Naive thymus-derived CD8-positive, alpha-beta T cell (primary cell): ENCODE measurements at regions not wholly inside any gene's neighbourhood (a gene's known extent, or its start where the extent isn't known, plus 50 kb on each side); places are given as distances from the start of the nearest gene placed in this dataset.

ENCODE experiments used
- ATAC-seq, 2 donors: fragments of 150-1000 bp; cut with Tn5 transposase in 1 of 2; sonication (Bioruptor Pico), chemical (Tn5 transposase) in 1 of 2; 1 replicate in 1 of 2; 2 replicates in 1 of 2; pipeline ENCODE4 v1.10.0; 2021; ENCODE audit warnings: mild to moderate bottlenecking in 2 of 2, moderate library complexity in 2 of 2
- POLR2A ChIA-PET: fragments of 350-600 bp; sonication (Branson Sonifier 250); formaldehyde crosslinking; loops from one replicate; lab custom pipeline; 2021; ENCODE audit warnings: antibody characterized with exemption; lab: Charles Lee
- DNase-seq, 10 donors: peaks; one replicate each; pipeline versions ENCODE4 v3.0.0 to v3.0.0-alpha.2; 2020 to 2022
- H3K27ac Mint-ChIP-seq, 10 donors: one replicate each; pipeline ENCODE4 v1.8.0; 2020 to 2022; ENCODE audit warnings: mild to moderate bottlenecking in 10 of 10, mixed read lengths in 10 of 10, moderate library complexity in 4 of 10, inconsistent platforms in 1 of 10
- H3K27me3 Mint-ChIP-seq, 5 donors: one replicate each; pipeline ENCODE4 v1.8.0; 2021 to 2022; ENCODE audit warnings: mixed read lengths in 5 of 5
- H3K36me3 Mint-ChIP-seq, 3 donors: one replicate each; pipeline ENCODE4 v1.8.0; 2020 to 2022; ENCODE audit warnings: mixed read lengths in 3 of 3, mild to moderate bottlenecking in 2 of 3, inconsistent platforms in 1 of 3
- H3K4me1 Mint-ChIP-seq, 4 donors: one replicate each; pipeline ENCODE4 v1.8.0; 2021 to 2022; ENCODE audit warnings: mixed read lengths in 4 of 4
- H3K4me3 Mint-ChIP-seq, 10 donors: one replicate each; pipeline ENCODE4 v1.8.0; 2020 to 2022; ENCODE audit warnings: mild to moderate bottlenecking in 10 of 10, mixed read lengths in 10 of 10, moderate library complexity in 6 of 10, inconsistent platforms in 1 of 10
- H3K9me3 Mint-ChIP-seq, 9 donors: one replicate each; pipeline ENCODE4 v1.8.0; 2020 to 2022; ENCODE audit warnings: mixed read lengths in 9 of 9, mild to moderate bottlenecking in 3 of 9, inconsistent platforms in 1 of 9, moderate library complexity in 1 of 9

DNA sequence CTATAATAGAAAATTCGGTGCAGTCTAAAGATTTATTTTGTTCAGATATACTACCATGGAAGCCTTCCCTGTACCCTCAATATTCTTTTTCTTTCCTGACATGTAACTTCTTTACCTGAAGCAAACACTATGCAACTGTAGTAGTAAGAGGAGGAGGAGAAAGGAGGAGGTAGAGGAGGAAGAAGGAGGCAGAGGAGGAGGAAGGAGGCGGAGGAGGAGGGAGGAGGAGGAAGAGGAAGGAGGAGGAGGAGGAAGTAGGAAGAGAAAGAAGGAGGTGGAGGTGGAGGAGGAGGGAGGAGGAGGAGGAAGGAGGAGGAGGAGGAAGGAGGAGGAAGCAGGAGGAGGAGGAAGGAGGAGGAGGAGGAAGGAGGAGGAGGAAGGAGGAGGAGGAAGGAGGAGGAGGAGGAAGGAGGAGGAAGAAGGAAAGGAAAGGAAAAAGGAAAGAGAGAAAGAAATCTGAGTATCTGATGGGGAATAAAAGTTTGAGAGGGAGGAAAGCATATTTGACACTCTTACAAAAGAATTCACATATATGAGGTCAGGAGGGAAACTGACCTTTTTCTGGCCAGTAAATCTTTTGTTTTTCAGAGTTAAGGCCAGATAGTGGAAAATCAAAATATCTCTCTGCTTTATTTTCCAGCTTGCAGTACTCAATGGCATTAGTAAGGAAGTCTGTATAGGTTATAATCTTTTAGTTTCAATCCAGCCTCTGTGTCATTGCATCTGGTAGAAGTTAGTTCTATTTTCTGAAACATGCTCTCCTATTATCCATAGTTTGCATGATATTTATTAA is 114.5 kb upstream of the LPAR1 start:
- DNase-seq = no peak
- no peaks in the 10 kb centered on the region for H3K9me3 Mint-ChIP-seq
- no peaks in the 10 kb centered on the region for H3K36me3 Mint-ChIP-seq
- no peak for ATAC-seq
- peaks cover 0 to 5% (median 0%) of the 10 kb centered on the region in 5 donors for H3K27me3 Mint-ChIP-seq
- H3K27ac Mint-ChIP-seq = no peak overlapping the region
- POLR2A ChIA-PET = no interaction called here
- no peaks in the 10 kb centered on the region for H3K4me1 Mint-ChIP-seq
- H3K4me3 Mint-ChIP-seq = no peak overlapping the region

- Mint-ChIP-seq H3K4me1 (no peaks in the 10 kb centered on the region), H3K27me3 (peaks cover 0 to 5% (median 0%) of the 10 kb centered on the region in 5 donors), H3K36me3 (no peaks in the 10 kb centered on the region), H3K9me3 (no peaks in the 10 kb centered on the region), H3K27ac (no peak overlapping the region), H3K4me3 (no peak overlapping the region)
- DNase-seq = no peak
- POLR2A ChIA-PET = no interaction called here
- ATAC-seq = no peak
Observed at GRCh38 chr9:111151537-111151936, 113.3 kb upstream of the LPAR1 start.

GRCh38 chr9:111150181-111150580 is 111.9 kb upstream of the LPAR1 start:
- Mint-ChIP-seq H3K27me3 (peaks cover 0 to 5% (median 0%) of the 10 kb centered on the region in 5 donors), H3K36me3 (no peaks in the 10 kb centered on the region), H3K9me3 (no peaks in the 10 kb centered on the region), H3K27ac (no peak overlapping the region), H3K4me3 (no peak overlapping the region), H3K4me1 (no peaks in the 10 kb centered on the region)
- POLR2A ChIA-PET = no interaction called here
- ATAC-seq = no peak
- DNase-seq = no peak

GRCh38 chr9:111149018-111149759 is 110.9 kb upstream of the LPAR1 start:
- Mint-ChIP-seq H3K9me3 (no peaks in the 10 kb centered on the region), H3K27me3 (peaks cover 0 to 10% (median 0%) of the 10 kb centered on the region in 5 donors), H3K36me3 (no peaks in the 10 kb centered on the region), H3K4me1 (no peaks in the 10 kb centered on the region), H3K4me3 (no peak overlapping the region), H3K27ac (no peak overlapping the region)
- DNase-seq (no peak), ATAC-seq (no peak)
- POLR2A ChIA-PET = no interaction called here

DNA sequence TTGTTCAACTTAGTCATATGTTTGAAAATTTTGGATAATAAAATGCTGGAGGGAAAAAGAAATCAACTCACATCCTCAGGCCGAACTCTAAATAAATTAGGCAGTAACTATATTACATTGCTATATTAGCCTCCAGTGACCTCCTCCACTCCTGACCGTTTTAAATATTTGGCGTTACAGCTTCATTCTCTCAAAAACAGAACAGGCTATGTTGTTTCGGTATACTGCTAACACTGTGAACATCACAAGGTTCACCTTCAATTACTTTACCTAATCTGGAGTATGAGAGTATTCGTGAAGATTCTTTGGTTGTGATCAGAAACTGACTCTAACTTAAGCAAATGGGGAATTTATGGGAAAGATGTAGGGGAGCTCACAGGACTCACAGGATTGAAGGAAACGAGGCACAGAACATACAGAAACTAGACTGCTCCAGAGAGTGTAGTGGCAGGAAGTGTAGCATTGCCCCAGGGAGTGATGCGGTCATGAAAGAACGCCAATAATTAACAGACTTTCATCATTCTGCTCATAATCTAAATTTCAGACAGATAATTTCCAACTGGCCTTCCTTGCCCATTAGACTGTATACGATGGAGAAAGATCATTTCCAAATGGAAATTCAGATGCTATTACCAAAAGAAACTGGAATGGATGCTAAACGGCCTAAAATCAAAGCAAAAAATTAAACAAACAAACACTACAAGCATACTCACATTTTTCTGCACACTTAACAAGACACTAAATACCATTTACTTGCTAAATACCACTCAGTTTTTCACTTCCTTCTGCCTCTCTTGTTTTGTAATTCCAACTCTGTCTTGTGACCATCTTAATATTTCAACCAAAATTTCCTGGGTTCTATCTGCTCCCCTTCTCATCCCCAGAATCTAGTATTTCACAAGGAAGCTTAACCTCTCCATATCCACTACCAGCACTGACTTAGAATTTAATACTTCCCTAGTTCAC is 110.1 kb upstream of the LPAR1 start:
- H3K36me3 Mint-ChIP-seq = no peaks in the 10 kb centered on the region
- DNase-seq (no peak), ATAC-seq (no peak)
- no peaks in the 10 kb centered on the region for H3K4me1 Mint-ChIP-seq
- POLR2A ChIA-PET = no interaction called here
- H3K4me3 Mint-ChIP-seq = no peak overlapping the region
- H3K27me3 Mint-ChIP-seq = peaks cover 0 to 11% (median 0%) of the 10 kb centered on the region in 5 donors
- no peak overlapping the region for H3K27ac Mint-ChIP-seq
- no peaks in the 10 kb centered on the region for H3K9me3 Mint-ChIP-seq

DNA sequence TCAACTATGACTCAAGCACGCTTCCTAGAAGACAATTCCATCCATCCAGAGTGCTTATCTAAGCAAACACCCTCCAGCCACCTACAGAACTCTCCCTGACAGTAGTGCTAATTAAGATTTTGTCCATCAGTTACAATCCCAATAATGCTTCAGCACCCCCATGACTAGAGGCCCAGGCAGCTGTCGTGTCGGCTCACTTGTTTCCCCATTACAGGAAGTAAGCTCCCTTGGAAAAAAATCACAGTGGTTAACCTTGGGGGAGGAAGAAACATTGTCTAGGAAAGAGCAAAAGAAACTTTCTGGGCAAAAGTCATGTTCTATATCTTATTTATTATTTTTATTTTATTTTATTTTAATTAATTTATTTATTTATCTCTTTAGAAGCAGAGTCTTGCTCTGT is 108.8 kb upstream of the LPAR1 start:
- Mint-ChIP-seq H3K4me3 (no peak overlapping the region), H3K36me3 (no peaks in the 10 kb centered on the region), H3K4me1 (no peaks in the 10 kb centered on the region), H3K27ac (peak overlapping the region in 1 of 10 donors; percentile 17), H3K9me3 (no peaks in the 10 kb centered on the region), H3K27me3 (peaks cover 0 to 11% (median 0%) of the 10 kb centered on the region in 5 donors)
- POLR2A ChIA-PET = no interaction called here
- DNase-seq = no peak
- ATAC-seq = no peak

DNA sequence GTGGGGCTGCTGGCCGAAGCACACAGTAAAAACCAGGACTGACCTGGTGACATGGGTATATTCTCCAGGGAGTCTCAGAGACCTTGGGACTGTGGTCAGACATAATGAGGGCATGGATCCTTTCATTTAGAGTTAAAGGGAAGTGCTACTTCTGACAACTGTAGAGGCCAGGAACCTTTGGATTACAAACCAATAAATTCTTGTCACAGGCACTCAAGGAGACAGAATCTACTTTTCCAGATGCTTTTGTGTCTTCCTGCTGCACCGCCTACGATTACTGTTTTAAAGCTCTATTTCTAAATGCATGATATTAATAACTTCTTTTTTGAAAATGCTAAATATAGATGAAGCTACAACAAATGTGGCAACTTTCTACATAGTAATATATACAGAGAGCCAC is 106.5 kb upstream of the LPAR1 start:
- Mint-ChIP-seq H3K36me3 (no peaks in the 10 kb centered on the region), H3K4me1 (no peaks in the 10 kb centered on the region), H3K9me3 (no peaks in the 10 kb centered on the region), H3K4me3 (no peak overlapping the region), H3K27ac (no peak overlapping the region), H3K27me3 (peaks cover 0 to 11% (median 0%) of the 10 kb centered on the region in 5 donors)
- ATAC-seq = no peak
- POLR2A ChIA-PET = no interaction called here
- DNase-seq = no peak

DNA sequence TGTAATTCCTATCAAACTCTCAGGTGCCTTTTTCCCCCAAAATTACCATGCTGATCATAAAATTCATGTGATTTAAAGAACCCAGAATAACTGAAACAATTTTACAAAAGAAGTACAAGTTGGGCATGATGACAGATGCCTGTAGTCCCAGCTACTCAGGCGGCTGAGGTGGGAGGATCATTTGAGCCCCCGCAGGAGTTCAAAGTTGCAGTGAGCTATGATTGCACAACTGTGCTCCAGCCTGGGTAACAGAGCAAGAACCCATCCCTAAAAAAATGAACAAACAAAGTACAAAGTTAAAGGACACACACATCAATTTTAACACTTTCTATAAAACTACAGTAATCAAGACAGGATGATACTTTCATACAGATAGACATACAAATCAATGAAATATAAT is 97.9 kb upstream of the LPAR1 start:
- Mint-ChIP-seq H3K27ac (no peak overlapping the region), H3K36me3 (peaks cover 0 to 15% (median 0%) of the 10 kb centered on the region in 3 donors), H3K27me3 (peaks cover 0 to 3% (median 0%) of the 10 kb centered on the region in 5 donors), H3K4me1 (no peaks in the 10 kb centered on the region), H3K4me3 (no peak overlapping the region), H3K9me3 (peaks cover 7 to 32% (median 18%) of the 10 kb centered on the region in 9 donors)
- no peak for DNase-seq
- ATAC-seq = no peak
- POLR2A ChIA-PET = no interaction called here

DNA sequence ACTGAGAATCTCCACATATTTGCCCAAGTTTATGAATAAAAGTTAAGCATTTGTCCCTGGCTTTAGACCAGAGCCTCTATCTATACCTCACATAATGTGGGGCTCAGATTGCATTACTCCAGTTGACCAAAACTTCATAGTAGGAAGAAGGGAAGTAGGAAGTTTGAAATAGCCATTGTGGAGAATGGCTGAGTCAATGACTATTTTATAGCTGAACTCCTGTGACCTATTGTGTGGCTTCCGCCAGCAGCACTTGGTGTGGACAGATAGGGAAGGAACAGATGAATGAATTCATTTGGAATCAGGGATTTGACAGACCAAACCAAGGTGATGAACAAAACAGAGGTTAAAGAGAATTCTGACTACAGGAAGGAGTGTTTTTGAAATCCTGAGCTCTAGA is 92.9 kb upstream of the LPAR1 start:
- Mint-ChIP-seq H3K4me1 (no peaks in the 10 kb centered on the region), H3K27me3 (peaks cover 0 to 15% (median 2%) of the 10 kb centered on the region in 5 donors), H3K27ac (no peak overlapping the region), H3K4me3 (no peak overlapping the region), H3K36me3 (peaks cover 0 to 22% (median 0%) of the 10 kb centered on the region in 3 donors), H3K9me3 (peaks cover 9 to 32% (median 20%) of the 10 kb centered on the region in 9 donors)
- POLR2A ChIA-PET = no interaction called here
- ATAC-seq (no peak), DNase-seq (no peak)

DNA sequence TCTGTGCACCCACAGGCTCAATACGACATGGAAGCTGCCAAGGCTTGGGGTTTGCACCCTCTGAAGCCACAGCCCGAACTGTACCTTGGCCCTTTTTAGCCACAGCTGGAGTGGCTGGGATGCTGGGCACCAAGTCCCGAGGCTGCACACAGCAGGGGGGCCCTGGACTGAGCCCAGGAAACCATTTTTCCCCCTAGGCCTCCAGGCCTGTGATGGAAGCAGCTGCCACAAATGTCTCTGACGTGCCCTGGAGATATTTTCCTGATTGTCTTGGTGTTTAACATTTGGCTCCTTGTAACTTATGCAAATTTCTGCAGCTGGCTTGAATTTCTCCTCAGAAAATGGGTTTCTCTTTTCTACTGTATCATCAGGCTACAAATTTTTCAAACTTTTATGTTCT is 82.3 kb upstream of the LPAR1 start:
- peaks cover 0 to 7% (median 0%) of the 10 kb centered on the region in 5 donors for H3K27me3 Mint-ChIP-seq
- peaks cover 0 to 18% (median 9%) of the 10 kb centered on the region in 9 donors for H3K9me3 Mint-ChIP-seq
- no peak overlapping the region for H3K27ac Mint-ChIP-seq
- H3K36me3 Mint-ChIP-seq = no peaks in the 10 kb centered on the region
- DNase-seq (no peak), ATAC-seq (no peak)
- no peak overlapping the region for H3K4me3 Mint-ChIP-seq
- no peaks in the 10 kb centered on the region for H3K4me1 Mint-ChIP-seq
- POLR2A ChIA-PET = no interaction called here

GRCh38 chr9:111118256-111118948 is 80.1 kb upstream of the LPAR1 start:
- Mint-ChIP-seq H3K4me1 (no peaks in the 10 kb centered on the region), H3K27ac (no peak overlapping the region), H3K9me3 (peaks cover 0 to 15% (median 6%) of the 10 kb centered on the region in 9 donors), H3K4me3 (no peak overlapping the region), H3K27me3 (peaks cover 0 to 7% (median 0%) of the 10 kb centered on the region in 5 donors), H3K36me3 (no peaks in the 10 kb centered on the region)
- POLR2A ChIA-PET = no interaction called here
- ATAC-seq (no peak), DNase-seq (no peak)

GRCh38 chr9:111114486-111114885 is 76.2 kb upstream of the LPAR1 start:
- POLR2A ChIA-PET = no interaction called here
- Mint-ChIP-seq H3K36me3 (no peaks in the 10 kb centered on the region), H3K4me3 (no peak overlapping the region), H3K27ac (no peak overlapping the region), H3K4me1 (no peaks in the 10 kb centered on the region), H3K9me3 (peaks cover 0 to 5% (median 0%) of the 10 kb centered on the region in 9 donors), H3K27me3 (peaks cover 0 to 4% (median 0%) of the 10 kb centered on the region in 5 donors)
- no peak for DNase-seq
- ATAC-seq = no peak
